GM21390 (cell line): ENCODE measurements at regions not wholly inside any gene's neighbourhood (a gene's known extent, or its start where the extent isn't known, plus 50 kb on each side); places are given as distances from the start of the nearest gene placed in this dataset.

Source experiments
- ATAC-seq: cut with Tn5 transposase; IDR thresholded peaks from one replicate; pipeline ENCODE4 v1.9.1; 2021; ENCODE audit not compliant: unreplicated experiment

- no peak for ATAC-seq
Observed at GRCh38 chr2:65661980-65662653, 229.7 kb upstream of the SPRED2 start.

GRCh38 chr2:65660340-65660739 is 227.9 kb upstream of the SPRED2 start:
- no peak for ATAC-seq

GRCh38 chr2:65658881-65659280 is 226.5 kb upstream of the SPRED2 start:
- no peak for ATAC-seq

- no peak for ATAC-seq
Observed at GRCh38 chr2:65658266-65658665, 225.9 kb upstream of the SPRED2 start.

- no peak for ATAC-seq
Observed at GRCh38 chr2:65656160-65656718, 223.8 kb upstream of the SPRED2 start.

- no peak for ATAC-seq
Observed at GRCh38 chr2:65655000-65655399, 222.6 kb upstream of the SPRED2 start.

GRCh38 chr2:65654496-65654895 is 222.1 kb upstream of the SPRED2 start:
- ATAC-seq: no peak

- ATAC-seq: no peak
Observed at GRCh38 chr2:65652066-65652465, 219.7 kb upstream of the SPRED2 start.

GRCh38 chr2:65649811-65650589 is 217.6 kb upstream of the SPRED2 start:
- no peak for ATAC-seq

GRCh38 chr2:65647249-65647842 is 214.9 kb upstream of the SPRED2 start:
- ATAC-seq: no peak

GRCh38 chr2:65640793-65641103 is 208.3 kb upstream of the SPRED2 start:
- ATAC-seq: no peak

GRCh38 chr2:65639156-65639864 is 206.9 kb upstream of the SPRED2 start:
- ATAC-seq: no peak

GRCh38 chr2:65638443-65638842 is 206.0 kb upstream of the SPRED2 start:
- ATAC-seq: no peak

GRCh38 chr2:65636813-65637483 is 204.5 kb upstream of the SPRED2 start:
- ATAC-seq: no peak

GRCh38 chr2:65636024-65636423 is 203.6 kb upstream of the SPRED2 start:
- ATAC-seq: no peak

- ATAC-seq: no peak
Observed at GRCh38 chr2:65634304-65634703, 201.9 kb upstream of the SPRED2 start.

- ATAC-seq: no peak
Observed at GRCh38 chr2:65630643-65631042, 198.2 kb upstream of the SPRED2 start.

GRCh38 chr2:65628156-65628555 is 195.8 kb upstream of the SPRED2 start:
- no peak for ATAC-seq

- ATAC-seq: no peak
Observed at GRCh38 chr2:65626831-65627230, 194.4 kb upstream of the SPRED2 start.

- ATAC-seq: no peak
Observed at GRCh38 chr2:65625982-65626381, 193.6 kb upstream of the SPRED2 start.
